Esophagus (tissue), 2 donors: ENCODE measurements at regions not wholly inside any gene's neighbourhood (a gene's known extent, or its start where the extent isn't known, plus 50 kb on each side); places are given as distances from the start of the nearest gene placed in this dataset.

ENCODE experiments used
- H3K27ac ChIP-seq, 2 donors: one replicate each; pipeline ENCODE4 v1.5.1; 2013; ENCODE audit warnings: low read depth in 2 of 2, mild to moderate bottlenecking in 2 of 2, inconsistent platforms in 1 of 2, low read length in 1 of 2, moderate library complexity in 1 of 2
- H3K27me3 ChIP-seq, 2 donors: one replicate each; pipeline ENCODE4 v1.6.1; 2013; ENCODE audit warnings: low read length in 2 of 2, control low read depth in 1 of 2, mild to moderate bottlenecking in 1 of 2; ENCODE audit not compliant: insufficient read depth in 2 of 2, control insufficient read depth in 1 of 2
- H3K36me3 ChIP-seq, 2 donors: one replicate each; pipeline ENCODE4 v1.6.1; 2013; ENCODE audit warnings: low read length in 1 of 2; ENCODE audit not compliant: control insufficient read depth in 2 of 2, insufficient read depth in 2 of 2
- H3K4me1 ChIP-seq, 2 donors: one replicate each; pipeline ENCODE4 v1.6.1; 2013; ENCODE audit warnings: low read length in 1 of 2; ENCODE audit not compliant: control insufficient read depth in 2 of 2, insufficient read depth in 2 of 2
- H3K4me3 ChIP-seq, 2 donors: one replicate each; pipeline ENCODE4 v1.5.1; 2013; ENCODE audit warnings: low read length in 2 of 2, mild to moderate bottlenecking in 2 of 2, low read depth in 1 of 2, moderate library complexity in 1 of 2
- H3K9me3 ChIP-seq, 2 donors: one replicate each; pipeline ENCODE4 v1.6.1; 2013; ENCODE audit warnings: mild to moderate bottlenecking in 2 of 2, low read depth in 1 of 2, low read length in 1 of 2, moderate library complexity in 1 of 2; ENCODE audit not compliant: control insufficient read depth in 2 of 2, insufficient read depth in 1 of 2
- WGBS, 2 donors: extraction: QIAGEN DNeasy Blood & Tissue Kit; methylation state at CpG; one replicate each; pipeline ENCODE4 v1.1.7; 2013; 5-methylcytosine and 5-hydroxymethylcytosine counted together
- donor health status: healthy with polysubstance abuse.
- donor health status: Bipolar disorder and iron deficiency.

DNA sequence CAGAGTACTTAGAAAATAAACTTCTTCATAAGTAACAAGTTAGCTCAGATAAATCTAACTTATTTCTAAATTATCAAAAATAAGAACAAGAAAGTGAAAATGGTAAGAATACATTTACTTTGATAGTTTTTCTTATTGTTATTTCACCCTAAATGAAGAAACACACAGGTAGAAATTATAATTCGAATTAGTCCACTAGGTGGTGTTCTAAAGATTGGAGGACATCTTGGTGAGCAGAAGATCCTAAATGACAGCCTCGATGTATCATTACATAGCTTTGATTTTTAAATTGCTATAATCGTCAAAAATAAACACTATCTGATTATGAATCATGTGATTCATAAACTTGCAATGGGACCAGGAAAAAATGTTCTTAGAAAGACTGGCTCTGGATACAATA lies 280.8 kb upstream of the UBE2E2 start:
- no peaks in the 10 kb centered on the region for H3K27me3 ChIP-seq
- H3K4me1 ChIP-seq, result no peaks in the 10 kb centered on the region
- no peaks in the 10 kb centered on the region for H3K36me3 ChIP-seq
- 23 to 32% methylated on average over 3 of the region's 3 CpGs for WGBS, 2 donors
- H3K4me3 ChIP-seq, result no peak overlapping the region
- H3K9me3 ChIP-seq, result no peaks in the 10 kb centered on the region
- no peak overlapping the region for H3K27ac ChIP-seq

GRCh38 chr3:22923711-22924110 lies 279.4 kb upstream of the UBE2E2 start:
- 77 to 86% methylated on average over 2 of the region's 2 CpGs for WGBS, 2 donors
- Histone ChIP-seq H3K27ac (no peak overlapping the region), H3K4me1 (no peaks in the 10 kb centered on the region), H3K36me3 (no peaks in the 10 kb centered on the region), H3K9me3 (no peaks in the 10 kb centered on the region), H3K27me3 (no peaks in the 10 kb centered on the region), H3K4me3 (no peak overlapping the region)

GRCh38 chr3:22928216-22929110 lies 274.7 kb upstream of the UBE2E2 start:
- Histone ChIP-seq H3K27me3 (no peaks in the 10 kb centered on the region), H3K36me3 (no peaks in the 10 kb centered on the region), H3K9me3 (no peaks in the 10 kb centered on the region), H3K4me3 (no peak overlapping the region), H3K4me1 (no peaks in the 10 kb centered on the region), H3K27ac (no peak overlapping the region)
- WGBS, 2 donors, result 57 to 64% methylated on average over 8 of the region's 8 CpGs

- 77 to 79% methylated on average over 5 of the region's 5 CpGs for WGBS, 2 donors
- Histone ChIP-seq H3K27me3 (no peaks in the 10 kb centered on the region), H3K9me3 (no peaks in the 10 kb centered on the region), H3K4me3 (no peak overlapping the region), H3K4me1 (no peaks in the 10 kb centered on the region), H3K27ac (no peak overlapping the region), H3K36me3 (no peaks in the 10 kb centered on the region)
Observed at GRCh38 chr3:22933051-22933840, 269.9 kb upstream of the UBE2E2 start.

GRCh38 chr3:22933841-22934116 lies 269.3 kb upstream of the UBE2E2 start:
- H3K4me1 ChIP-seq, result no peaks in the 10 kb centered on the region
- no peaks in the 10 kb centered on the region for H3K9me3 ChIP-seq
- H3K27me3 ChIP-seq, result no peaks in the 10 kb centered on the region
- no peak overlapping the region for H3K27ac ChIP-seq
- no peaks in the 10 kb centered on the region for H3K36me3 ChIP-seq
- H3K4me3 ChIP-seq, result no peak overlapping the region

- H3K36me3 ChIP-seq, result no peaks in the 10 kb centered on the region
- no peak overlapping the region for H3K4me3 ChIP-seq
- H3K27ac ChIP-seq, result no peak overlapping the region
- no peaks in the 10 kb centered on the region for H3K27me3 ChIP-seq
- no peaks in the 10 kb centered on the region for H3K9me3 ChIP-seq
- no peaks in the 10 kb centered on the region for H3K4me1 ChIP-seq
- 31 to 65% methylated on average over 2 of the region's 2 CpGs for WGBS, 2 donors
Observed at GRCh38 chr3:22935040-22935439, 268.1 kb upstream of the UBE2E2 start.

GRCh38 chr3:22937536-22937935 lies 265.6 kb upstream of the UBE2E2 start:
- Histone ChIP-seq H3K27me3 (no peaks in the 10 kb centered on the region), H3K4me3 (no peak overlapping the region), H3K4me1 (no peaks in the 10 kb centered on the region), H3K27ac (no peak overlapping the region), H3K36me3 (no peaks in the 10 kb centered on the region), H3K9me3 (no peaks in the 10 kb centered on the region)

GRCh38 chr3:22938739-22939138 lies 264.4 kb upstream of the UBE2E2 start:
- WGBS, 2 donors, result 91% methylated on average over 5 of the region's 5 CpGs
- Histone ChIP-seq H3K36me3 (no peaks in the 10 kb centered on the region), H3K27ac (no peak overlapping the region), H3K4me3 (no peak overlapping the region), H3K9me3 (no peaks in the 10 kb centered on the region), H3K4me1 (no peaks in the 10 kb centered on the region), H3K27me3 (no peaks in the 10 kb centered on the region)

GRCh38 chr3:22939349-22939748 lies 263.8 kb upstream of the UBE2E2 start:
- no peaks in the 10 kb centered on the region for H3K27me3 ChIP-seq
- 59 to 67% methylated on average over 2 of the region's 2 CpGs for WGBS, 2 donors
- H3K27ac ChIP-seq, result no peak overlapping the region
- no peaks in the 10 kb centered on the region for H3K9me3 ChIP-seq
- no peak overlapping the region for H3K4me3 ChIP-seq
- no peaks in the 10 kb centered on the region for H3K36me3 ChIP-seq
- H3K4me1 ChIP-seq, result no peaks in the 10 kb centered on the region

DNA sequence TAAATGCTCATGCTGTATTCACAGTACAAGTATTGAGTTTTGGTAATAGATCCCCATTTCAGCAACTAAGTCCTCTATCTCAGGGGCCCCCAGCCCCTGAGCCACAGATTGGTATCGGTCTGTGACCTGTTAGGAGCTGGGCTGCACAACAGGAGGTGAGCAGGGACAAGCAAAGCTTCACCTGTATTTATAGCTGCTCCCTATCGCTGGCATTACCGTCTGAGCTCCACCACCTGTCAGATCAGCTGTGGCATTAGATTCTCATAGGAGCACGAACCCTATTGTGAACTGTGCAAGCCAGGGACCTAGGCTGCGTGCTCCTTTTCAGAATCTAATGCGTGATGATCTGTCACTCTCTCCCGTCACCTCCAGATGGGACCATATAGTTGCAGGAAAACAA lies 262.8 kb upstream of the UBE2E2 start:
- H3K36me3 ChIP-seq, result no peaks in the 10 kb centered on the region
- no peaks in the 10 kb centered on the region for H3K27me3 ChIP-seq
- H3K4me1 ChIP-seq, result no peaks in the 10 kb centered on the region
- no peak overlapping the region for H3K27ac ChIP-seq
- no peak overlapping the region for H3K4me3 ChIP-seq
- 78 to 91% methylated on average over 7 of the region's 7 CpGs for WGBS, 2 donors
- H3K9me3 ChIP-seq, result no peaks in the 10 kb centered on the region
